CD4-positive, alpha-beta T cell (primary cell): ENCODE measurements at regions not wholly inside any gene's neighbourhood (a gene's known extent, or its start where the extent isn't known, plus 50 kb on each side); places are given as distances from the start of the nearest gene placed in this dataset.

ENCODE experiments used
- ATAC-seq: fragments of 200-7000 bp; cut with Tn5 transposase; one replicate; pipeline ENCODE4 v1.10.0; 2022; ENCODE audit warnings: mild to moderate bottlenecking; ENCODE audit not compliant: poor library complexity
- CTCF ChIA-PET: fragments of 350-600 bp; sonication (Branson Sonifier 250); formaldehyde crosslinking; loops from one replicate; lab custom pipeline; 2021; ENCODE audit warnings: antibody characterized with exemption, inconsistent platforms; lab: Charles Lee
- POLR2A ChIA-PET: fragments of 350-600 bp; sonication (Branson Sonifier 250); formaldehyde crosslinking; loops from one replicate; lab custom pipeline; 2021; ENCODE audit warnings: antibody characterized with exemption, inconsistent platforms; lab: Charles Lee
- DNase-seq, 14 experiments: peaks; one replicate each; pipeline ENCODE4 v3.0.0-alpha.2; 2013 to 2020; ENCODE audit warnings: mixed read lengths in 2 of 14
- H3K27ac ChIP-seq, 2 donors: one replicate each; pipeline versions ENCODE4 v1.5.1 to v1.7.0; 2013; ENCODE audit warnings: low read length in 2 of 2, low read depth in 1 of 2, mild to moderate bottlenecking in 1 of 2
- H3K27me3 ChIP-seq, 2 experiments: 1 replicate in 1 of 2; 2 replicates in 1 of 2; pipeline versions ENCODE4 v1.6.1 to v1.7.0; 2013; ENCODE audit warnings: low read length in 2 of 2, control low read depth in 1 of 2, mild to moderate bottlenecking in 1 of 2, moderate library complexity in 1 of 2; ENCODE audit not compliant: insufficient read depth in 2 of 2, control insufficient read depth in 1 of 2
- H3K36me3 ChIP-seq: one replicate; pipeline ENCODE4 v1.6.1; 2013; ENCODE audit warnings: low read length, control low read depth; ENCODE audit not compliant: insufficient read depth
- H3K4me1 ChIP-seq: one replicate; pipeline ENCODE4 v1.6.1; 2013; ENCODE audit warnings: low read length, control low read depth; ENCODE audit not compliant: insufficient read depth
- H3K4me3 ChIP-seq: one replicate; pipeline ENCODE4 v1.5.1; 2013; ENCODE audit warnings: mild to moderate bottlenecking, low read length, moderate library complexity
- H3K9me3 ChIP-seq, 2 experiments: 1 replicate in 1 of 2; 2 replicates in 1 of 2; pipeline versions ENCODE4 v1.6.1 to v1.7.0; 2013; ENCODE audit warnings: low read length in 2 of 2, mild to moderate bottlenecking in 2 of 2, control low read depth in 1 of 2, moderate library complexity in 1 of 2; ENCODE audit not compliant: control insufficient read depth in 1 of 2, insufficient read depth in 1 of 2
- H3K27ac Mint-ChIP-seq: one replicate; pipeline ENCODE4 v1.8.0; 2020; ENCODE audit warnings: mixed read lengths
- H3K27me3 Mint-ChIP-seq: one replicate; pipeline ENCODE4 v1.8.0; 2021; ENCODE audit warnings: mixed read lengths
- H3K36me3 Mint-ChIP-seq: one replicate; pipeline ENCODE4 v1.8.0; 2021; ENCODE audit warnings: low read depth, mixed read lengths
- H3K4me1 Mint-ChIP-seq: one replicate; pipeline ENCODE4 v1.8.0; 2021; ENCODE audit warnings: low read depth, mixed read lengths
- H3K4me3 Mint-ChIP-seq: one replicate; pipeline ENCODE4 v1.8.0; 2020; ENCODE audit warnings: mild to moderate bottlenecking, mixed read lengths
- H3K9me3 Mint-ChIP-seq: one replicate; pipeline ENCODE4 v1.8.0; 2020; ENCODE audit warnings: mixed read lengths
- intact Hi-C, 2 experiments: fragments of 100-400 bp; cut with DNase I in 1 of 2; cut with micrococcal nuclease in 1 of 2; formaldehyde crosslinking; loops; one replicate each; pipeline versions ENCODE4 v1.15.1 to v1.9.0; 2023 to 2025; cut with DNase I, micrococcal nuclease
- TF ChIP-seq, protein P1 (sequence below): fragments of 200-600 bp; IDR thresholded peaks from one replicate; pipeline ENCODE4 v1.8.0; 2022; ENCODE audit warnings: antibody characterized with exemption, mild to moderate bottlenecking

DNA sequence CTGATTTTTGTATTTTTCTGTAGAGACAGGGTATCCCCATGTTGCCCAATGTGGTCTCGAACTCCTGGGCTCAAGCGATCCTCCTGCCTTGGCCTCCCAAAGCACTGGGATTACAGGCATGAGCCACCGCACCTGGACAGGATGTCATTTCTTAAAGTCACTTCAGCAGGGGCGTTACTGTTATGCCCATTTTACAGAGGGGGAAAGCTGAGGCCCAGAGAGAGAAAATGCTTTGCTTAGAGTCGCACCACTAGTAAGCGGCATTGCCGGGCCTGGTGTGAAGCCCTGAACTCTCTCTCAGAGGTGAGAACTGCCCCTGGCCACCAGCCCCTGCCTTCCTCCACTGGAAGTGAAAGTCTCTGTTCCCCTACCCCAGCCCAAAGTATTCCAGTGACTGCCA, 207.0 kb downstream of the PHETA1 start:
- Histone ChIP-seq H3K27me3 (no peaks in the 10 kb centered on the region), H3K4me1 (no peaks in the 10 kb centered on the region), H3K27ac (no peak overlapping the region), H3K9me3 (no peaks in the 10 kb centered on the region), H3K4me3 (no peak overlapping the region), H3K36me3 (no peaks in the 10 kb centered on the region)
- Mint-ChIP-seq H3K27ac (no peak overlapping the region), H3K27me3 (peaks cover 4% of the 10 kb centered on the region), H3K9me3 (no peaks in the 10 kb centered on the region), H3K36me3 (no peaks in the 10 kb centered on the region), H3K4me3 (no peak overlapping the region), H3K4me1 (no peaks in the 10 kb centered on the region)
- DNase-seq, result no peak
- intact Hi-C loops, result no loop called here
- ChIA-PET POLR2A (no interaction called here), CTCF (no interaction called here)
- ATAC-seq, result no peak
- TF ChIP-seq, protein P1, sequence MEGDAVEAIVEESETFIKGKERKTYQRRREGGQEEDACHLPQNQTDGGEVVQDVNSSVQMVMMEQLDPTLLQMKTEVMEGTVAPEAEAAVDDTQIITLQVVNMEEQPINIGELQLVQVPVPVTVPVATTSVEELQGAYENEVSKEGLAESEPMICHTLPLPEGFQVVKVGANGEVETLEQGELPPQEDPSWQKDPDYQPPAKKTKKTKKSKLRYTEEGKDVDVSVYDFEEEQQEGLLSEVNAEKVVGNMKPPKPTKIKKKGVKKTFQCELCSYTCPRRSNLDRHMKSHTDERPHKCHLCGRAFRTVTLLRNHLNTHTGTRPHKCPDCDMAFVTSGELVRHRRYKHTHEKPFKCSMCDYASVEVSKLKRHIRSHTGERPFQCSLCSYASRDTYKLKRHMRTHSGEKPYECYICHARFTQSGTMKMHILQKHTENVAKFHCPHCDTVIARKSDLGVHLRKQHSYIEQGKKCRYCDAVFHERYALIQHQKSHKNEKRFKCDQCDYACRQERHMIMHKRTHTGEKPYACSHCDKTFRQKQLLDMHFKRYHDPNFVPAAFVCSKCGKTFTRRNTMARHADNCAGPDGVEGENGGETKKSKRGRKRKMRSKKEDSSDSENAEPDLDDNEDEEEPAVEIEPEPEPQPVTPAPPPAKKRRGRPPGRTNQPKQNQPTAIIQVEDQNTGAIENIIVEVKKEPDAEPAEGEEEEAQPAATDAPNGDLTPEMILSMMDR, result no peak

DNA sequence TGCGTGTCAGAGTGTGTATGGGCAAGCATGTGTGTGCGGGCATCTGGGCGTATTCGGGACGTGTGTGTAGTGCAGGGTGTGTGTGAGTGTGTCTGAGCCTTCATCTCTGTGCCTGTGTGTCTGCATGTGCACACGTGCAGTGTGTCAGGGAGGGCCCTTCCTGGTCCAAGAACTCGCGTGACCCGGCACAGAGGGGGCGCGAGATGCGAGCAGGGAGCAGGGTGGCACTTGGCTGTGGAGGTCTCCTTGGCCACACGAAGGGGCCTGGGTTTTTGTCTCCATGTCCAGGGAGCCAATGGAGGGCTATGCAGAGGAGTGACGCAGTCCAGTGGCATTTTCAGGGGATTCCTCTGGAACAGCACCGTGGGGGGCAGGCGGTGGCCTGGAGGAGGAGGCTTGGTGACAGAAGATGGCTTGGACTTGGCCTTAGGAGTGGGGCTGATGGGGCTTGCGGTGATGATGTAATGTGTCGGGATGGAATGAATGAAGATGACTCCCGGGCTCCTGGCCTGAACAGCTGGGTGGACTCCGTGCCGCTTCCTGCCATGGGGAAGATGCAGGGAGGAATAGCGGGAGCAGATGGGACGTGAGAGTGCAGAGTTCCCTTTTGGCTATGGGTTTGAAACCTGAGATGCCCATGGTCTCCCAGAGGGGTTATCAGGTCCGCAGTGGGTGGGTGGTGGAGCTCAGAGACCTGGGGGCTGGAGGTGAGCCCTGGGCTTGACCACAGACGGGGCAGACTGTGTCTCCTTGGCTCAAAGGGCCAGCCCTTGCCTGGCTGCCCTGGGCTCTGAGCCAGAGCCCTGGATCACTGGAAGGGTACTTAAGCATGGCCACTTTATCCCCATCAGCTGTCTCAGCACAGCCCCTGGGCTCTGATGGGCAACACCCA, 208.3 kb downstream of the PHETA1 start:
- CTCF ChIA-PET, result no interaction called here
- intact Hi-C loops, result no loop called here
- no peak overlapping the region for H3K27ac ChIP-seq
- H3K9me3 ChIP-seq, result no peaks in the 10 kb centered on the region
- Mint-ChIP-seq H3K36me3 (no peaks in the 10 kb centered on the region), H3K27ac (no peak overlapping the region), H3K4me3 (no peak overlapping the region), H3K9me3 (no peaks in the 10 kb centered on the region), H3K4me1 (no peaks in the 10 kb centered on the region), H3K27me3 (peaks cover 8% of the 10 kb centered on the region)
- POLR2A ChIA-PET, result no interaction called here
- ATAC-seq (no peak), DNase-seq (no peak)
- H3K4me3 ChIP-seq, result no peak overlapping the region
- no peaks in the 10 kb centered on the region for H3K36me3 ChIP-seq
- no peaks in the 10 kb centered on the region for H3K4me1 ChIP-seq
- TF ChIP-seq, protein P1, result no peak
- no peaks in the 10 kb centered on the region for H3K27me3 ChIP-seq

- Mint-ChIP-seq H3K27ac (no peak overlapping the region), H3K27me3 (peaks cover 6% of the 10 kb centered on the region), H3K4me1 (no peaks in the 10 kb centered on the region), H3K4me3 (no peak overlapping the region), H3K9me3 (no peaks in the 10 kb centered on the region), H3K36me3 (no peaks in the 10 kb centered on the region)
- ChIA-PET CTCF (no interaction called here), POLR2A (no interaction called here)
- Histone ChIP-seq H3K27me3 (no peaks in the 10 kb centered on the region), H3K36me3 (no peaks in the 10 kb centered on the region), H3K27ac (no peak overlapping the region), H3K4me1 (no peaks in the 10 kb centered on the region), H3K4me3 (no peak overlapping the region), H3K9me3 (no peaks in the 10 kb centered on the region)
- ATAC-seq, result no peak
- intact Hi-C loops, result no loop called here
- DNase-seq, result no peak
- TF ChIP-seq, protein P1, result no peak
Observed at GRCh38 chr12:111158992-111159391, 209.9 kb downstream of the PHETA1 start.
